Thoracic aorta (tissue), 2 donors: ENCODE measurements at regions not wholly inside any gene's neighbourhood (a gene's known extent, or its start where the extent isn't known, plus 50 kb on each side); places are given as distances from the start of the nearest gene placed in this dataset.

Source experiments
- ATAC-seq: fragments of 150-250 bp; one replicate; pipeline ENCODE4 v1.8.0; 2017; ENCODE audit warnings: low read depth; ENCODE audit not compliant: insufficient number of reproducible peaks, low FRiP score
- DNase-seq: peaks from one replicate; pipeline ENCODE4 v3.0.0-alpha.2; 2020; ENCODE audit warnings: low spot score
- H3K27ac ChIP-seq, 2 donors: fragments of 200-600 bp; sonication (generic); 1 replicate in 1 of 2; 2 replicates in 1 of 2; pipeline ENCODE4 v1.5.1; 2016; ENCODE audit warnings: mild to moderate bottlenecking in 2 of 2, moderate library complexity in 2 of 2
- H3K27me3 ChIP-seq: fragments of 200-600 bp; sonication (generic); replicated peaks from 2 replicates; pipeline ENCODE4 v1.6.0; 2016; ENCODE audit warnings: mild to moderate bottlenecking; ENCODE audit not compliant: insufficient read depth
- H3K36me3 ChIP-seq: fragments of 200-600 bp; sonication (generic); one replicate; pipeline ENCODE4 v1.5.1; 2016
- H3K4me1 ChIP-seq, 2 donors: fragments of 200-600 bp; sonication (generic); 1 replicate in 1 of 2; 2 replicates in 1 of 2; pipeline versions ENCODE4 v1.5.1 to v1.6.0; 2016; ENCODE audit warnings: low read depth in 2 of 2, mild to moderate bottlenecking in 1 of 2; ENCODE audit not compliant: control insufficient read depth in 1 of 2
- H3K4me3 ChIP-seq: fragments of 200-600 bp; sonication (generic); 2 replicates; pipeline ENCODE4 v1.5.1; 2016; ENCODE audit warnings: mild to moderate bottlenecking
- H3K9me3 ChIP-seq: fragments of 200-600 bp; sonication (generic); 2 replicates; pipeline ENCODE4 v1.5.1; 2016
- CTCF ChIP-seq: fragments of 200-600 bp; sonication (generic); IDR thresholded peaks from one replicate; pipeline ENCODE4 v1.5.1; 2019; ENCODE audit warnings: antibody characterized with exemption

GRCh38 chr18:71844814-71845213 lies 699.3 kb downstream of the CBLN2 start:
- ATAC-seq (no peak), DNase-seq (no peak)
- no peak overlapping the region for H3K4me3 ChIP-seq
- no peak overlapping the region for H3K27ac ChIP-seq
- H3K27me3 ChIP-seq, result no peaks in the 10 kb centered on the region
- TF ChIP-seq CTCF, result no peak
- H3K9me3 ChIP-seq, result no peaks in the 10 kb centered on the region
- no peaks in the 10 kb centered on the region for H3K4me1 ChIP-seq
- no peaks in the 10 kb centered on the region for H3K36me3 ChIP-seq

- no peaks in the 10 kb centered on the region for H3K27me3 ChIP-seq
- TF ChIP-seq CTCF, result no peak
- no peak for DNase-seq
- H3K4me3 ChIP-seq, result no peak overlapping the region
- H3K36me3 ChIP-seq, result no peaks in the 10 kb centered on the region
- no peaks in the 10 kb centered on the region for H3K4me1 ChIP-seq
- H3K27ac ChIP-seq, result no peak overlapping the region
- ATAC-seq, result no peak
- H3K9me3 ChIP-seq, result no peaks in the 10 kb centered on the region
Measured at GRCh38 chr18:71842666-71843065, 701.5 kb downstream of the CBLN2 start.

- no peak for DNase-seq
- Histone ChIP-seq H3K4me3 (no peak overlapping the region), H3K4me1 (no peaks in the 10 kb centered on the region), H3K9me3 (no peaks in the 10 kb centered on the region), H3K27me3 (no peaks in the 10 kb centered on the region), H3K27ac (no peak overlapping the region), H3K36me3 (no peaks in the 10 kb centered on the region)
- ATAC-seq, result no peak
- TF ChIP-seq CTCF, result no peak
Measured at GRCh38 chr18:71837547-71837946, 706.6 kb downstream of the CBLN2 start.

GRCh38 chr18:71832946-71833617 lies 711.1 kb downstream of the CBLN2 start:
- TF ChIP-seq CTCF, result no peak
- DNase-seq (no peak), ATAC-seq (no peak)
- Histone ChIP-seq H3K4me1 (no peaks in the 10 kb centered on the region), H3K27me3 (no peaks in the 10 kb centered on the region), H3K36me3 (no peaks in the 10 kb centered on the region), H3K9me3 (no peaks in the 10 kb centered on the region), H3K4me3 (no peak overlapping the region), H3K27ac (no peak overlapping the region)

GRCh38 chr18:71831039-71831438 lies 713.1 kb downstream of the CBLN2 start:
- ATAC-seq (no peak), DNase-seq (no peak)
- H3K27me3 ChIP-seq, result no peaks in the 10 kb centered on the region
- H3K36me3 ChIP-seq, result no peaks in the 10 kb centered on the region
- no peaks in the 10 kb centered on the region for H3K9me3 ChIP-seq
- H3K4me1 ChIP-seq, result no peaks in the 10 kb centered on the region
- TF ChIP-seq CTCF, result no peak
- H3K27ac ChIP-seq, result no peak overlapping the region
- H3K4me3 ChIP-seq, result no peak overlapping the region
